ENCODE measurements at regions not wholly inside any gene's neighbourhood (a gene's known extent, or its start where the extent isn't known, plus 50 kb on each side); places are given as distances from the start of the nearest gene placed in this dataset.
"Not testable (repeated sequence)": the region's sequence is repeated elsewhere in the genome, so short reads cannot be mapped to it uniquely, and the experiment has no call there.

DNA sequence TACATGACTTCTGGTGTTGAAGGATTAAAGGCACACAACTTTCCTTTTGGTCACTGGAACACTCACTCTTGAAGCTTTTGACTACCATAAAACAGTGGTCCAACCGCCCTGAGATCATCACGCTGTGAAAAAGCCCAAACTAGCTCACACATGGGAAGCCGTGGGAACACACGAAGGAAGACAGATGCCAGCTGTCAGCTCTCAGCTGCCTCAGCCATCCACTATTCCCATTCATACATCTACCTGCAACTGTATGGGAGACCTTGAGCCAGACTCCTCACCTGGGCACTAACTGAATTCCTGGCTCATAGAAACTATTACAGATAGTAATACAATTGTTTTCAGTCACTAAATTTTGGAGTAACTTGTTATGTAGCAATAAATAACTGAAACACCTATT, 246.1 kb downstream of the MSX2 start:
- Histone ChIP-seq H3K4me1 (ENCODE audit: control insufficient read depth in 2 of 2, insufficient read depth in 2 of 2, low read length in 2 of 2) (no peaks in the 10 kb centered on the region), H3K9me3 (ENCODE audit: control insufficient read depth in 2 of 2, low read length in 2 of 2) (peaks cover 0 to 3% of the 10 kb centered on the region in 2 donors), H3K9ac (ENCODE audit: low read depth in 1 of 2, low read length in 2 of 2) (no peak overlapping the region), H3K27ac (ENCODE audit: low read depth in 2 of 2, low read length in 2 of 2) (no peak overlapping the region), H3K4me3 (ENCODE audit: low read length in 2 of 2) (no peak overlapping the region), H3K36me3 (ENCODE audit: control insufficient read depth in 2 of 2, insufficient read depth in 2 of 2, low read length in 2 of 2) (no peaks in the 10 kb centered on the region), H3K27me3 (ENCODE audit: control insufficient read depth in 2 of 2, insufficient read depth in 2 of 2, low read length in 2 of 2) (no peaks in the 10 kb centered on the region)

DNA sequence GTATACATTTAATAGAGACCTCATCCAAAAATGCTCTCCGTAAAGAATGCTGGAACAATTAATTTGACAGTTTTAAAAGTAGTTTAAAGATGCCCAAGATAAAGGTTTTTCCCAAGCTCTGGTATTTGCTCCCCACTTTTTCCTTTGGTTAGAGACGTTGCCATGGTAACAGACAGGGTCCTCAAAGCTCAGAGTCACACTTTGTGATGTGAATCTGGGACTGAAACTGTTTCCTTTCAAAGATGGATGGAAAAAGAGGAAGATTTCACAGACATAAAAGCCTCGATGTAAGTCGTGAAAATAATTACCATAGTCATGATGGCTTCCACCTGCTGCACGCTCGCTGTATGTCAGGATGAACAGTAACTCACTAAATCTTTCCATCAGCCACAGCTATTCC, 229.5 kb downstream of the MSX2 start:
- peaks cover 0 to 4% of the 10 kb centered on the region in 2 donors for H3K27me3 ChIP-seq (ENCODE audit: control insufficient read depth in 2 of 2, insufficient read depth in 2 of 2, low read length in 2 of 2)
- H3K36me3 ChIP-seq (ENCODE audit: control insufficient read depth in 2 of 2, insufficient read depth in 2 of 2, low read length in 2 of 2): no peaks in the 10 kb centered on the region
- H3K4me1 ChIP-seq (ENCODE audit: control insufficient read depth in 2 of 2, insufficient read depth in 2 of 2, low read length in 2 of 2): no peaks in the 10 kb centered on the region
- no peak overlapping the region for H3K4me3 ChIP-seq (ENCODE audit: low read length in 2 of 2)
- H3K27ac ChIP-seq (ENCODE audit: low read depth in 2 of 2, low read length in 2 of 2): no peak overlapping the region
- H3K9ac ChIP-seq (ENCODE audit: low read depth in 1 of 2, low read length in 2 of 2): no peak overlapping the region
- no peaks in the 10 kb centered on the region for H3K9me3 ChIP-seq (ENCODE audit: control insufficient read depth in 2 of 2, low read length in 2 of 2)

DNA sequence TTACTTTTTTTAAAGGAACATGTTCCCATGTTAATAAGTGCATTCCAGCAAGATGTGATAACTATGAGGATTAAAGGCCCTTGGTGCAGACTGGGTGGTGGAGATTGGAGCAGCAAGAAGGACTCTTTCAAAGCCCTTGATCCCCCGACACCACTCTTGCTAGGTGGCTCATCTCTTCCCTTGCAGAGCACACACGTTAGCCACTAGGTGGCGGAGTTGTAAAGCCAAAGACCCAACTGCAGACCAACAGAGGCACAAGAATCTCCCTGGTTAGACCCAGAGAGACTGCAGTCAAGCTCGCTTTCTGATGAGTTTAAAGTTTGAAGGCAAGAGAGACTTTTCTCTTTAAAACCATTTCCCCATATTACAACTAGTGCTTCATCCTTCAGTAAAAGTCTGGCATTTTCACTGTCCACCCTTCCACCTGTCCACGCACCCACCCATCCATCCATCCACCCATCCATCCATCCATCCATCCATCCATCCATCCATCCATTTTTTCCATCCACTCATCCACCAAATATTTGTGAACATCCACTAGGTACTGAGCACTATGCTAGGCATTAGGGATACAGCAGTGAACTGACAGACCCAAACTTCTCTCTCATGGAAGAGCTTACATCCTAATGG, 226.9 kb downstream of the MSX2 start:
- H3K9me3 ChIP-seq (ENCODE audit: control insufficient read depth in 2 of 2, low read length in 2 of 2): no peaks in the 10 kb centered on the region
- H3K27me3 ChIP-seq (ENCODE audit: control insufficient read depth in 2 of 2, insufficient read depth in 2 of 2, low read length in 2 of 2): peaks cover 0 to 4% of the 10 kb centered on the region in 2 donors
- no peaks in the 10 kb centered on the region for H3K4me1 ChIP-seq (ENCODE audit: control insufficient read depth in 2 of 2, insufficient read depth in 2 of 2, low read length in 2 of 2)
- H3K4me3 ChIP-seq (ENCODE audit: low read length in 2 of 2): no peak overlapping the region
- no peaks in the 10 kb centered on the region for H3K36me3 ChIP-seq (ENCODE audit: control insufficient read depth in 2 of 2, insufficient read depth in 2 of 2, low read length in 2 of 2)
- no peak overlapping the region for H3K9ac ChIP-seq (ENCODE audit: low read depth in 1 of 2, low read length in 2 of 2)
- H3K27ac ChIP-seq (ENCODE audit: low read depth in 2 of 2, low read length in 2 of 2): no peak overlapping the region

DNA sequence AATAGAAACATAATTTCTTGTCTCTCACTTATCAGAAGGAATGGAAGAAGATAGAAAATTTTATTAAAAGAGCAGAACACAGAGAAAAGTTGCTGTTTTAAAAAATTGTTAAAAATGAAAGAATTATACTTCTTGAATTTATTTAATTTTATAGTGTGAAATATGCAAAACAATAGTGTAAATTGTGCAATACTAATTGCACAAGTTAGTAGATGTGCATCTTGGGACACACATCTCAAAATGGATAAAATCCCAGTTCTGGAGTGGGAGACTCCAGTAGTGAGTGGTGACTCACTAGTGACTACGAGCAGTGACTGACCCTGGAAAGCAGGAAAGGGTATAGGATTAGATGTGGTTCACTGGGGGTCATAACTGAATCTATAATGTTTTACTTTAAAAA, 223.2 kb downstream of the MSX2 start:
- Histone ChIP-seq H3K4me1 (ENCODE audit: control insufficient read depth in 2 of 2, insufficient read depth in 2 of 2, low read length in 2 of 2) (no peaks in the 10 kb centered on the region), H3K27me3 (ENCODE audit: control insufficient read depth in 2 of 2, insufficient read depth in 2 of 2, low read length in 2 of 2) (no peaks in the 10 kb centered on the region), H3K9ac (ENCODE audit: low read depth in 1 of 2, low read length in 2 of 2) (no peak overlapping the region)

DNA sequence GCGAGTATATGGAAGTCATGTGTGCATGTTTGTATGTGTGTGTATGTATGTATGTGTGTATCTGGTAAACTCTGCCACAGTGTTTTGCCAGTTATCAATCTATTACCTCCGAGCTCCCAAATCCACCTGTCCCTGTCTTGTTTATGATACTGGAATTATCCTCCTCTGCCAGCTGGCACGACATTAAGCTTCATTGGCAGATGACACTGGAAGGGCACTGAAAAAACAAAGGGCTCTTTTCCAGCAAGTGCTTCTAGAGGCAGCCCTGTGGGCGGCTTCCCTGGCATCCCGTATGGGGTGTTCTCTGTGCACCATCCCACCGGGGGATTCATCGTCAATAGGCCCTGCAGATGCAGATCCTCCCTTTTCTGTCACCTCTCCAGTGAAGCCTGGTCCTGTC, 221.5 kb downstream of the MSX2 start:
- no peaks in the 10 kb centered on the region for H3K36me3 ChIP-seq (ENCODE audit: control insufficient read depth in 2 of 2, insufficient read depth in 2 of 2, low read length in 2 of 2)
- H3K27me3 ChIP-seq (ENCODE audit: control insufficient read depth in 2 of 2, insufficient read depth in 2 of 2, low read length in 2 of 2): peaks cover 0 to 5% of the 10 kb centered on the region in 2 donors
- H3K4me3 ChIP-seq (ENCODE audit: low read length in 2 of 2): no peak overlapping the region
- H3K27ac ChIP-seq (ENCODE audit: low read depth in 2 of 2, low read length in 2 of 2): no peak overlapping the region
- H3K4me1 ChIP-seq (ENCODE audit: control insufficient read depth in 2 of 2, insufficient read depth in 2 of 2, low read length in 2 of 2): no peaks in the 10 kb centered on the region
- no peaks in the 10 kb centered on the region for H3K9me3 ChIP-seq (ENCODE audit: control insufficient read depth in 2 of 2, low read length in 2 of 2)
- no peak overlapping the region for H3K9ac ChIP-seq (ENCODE audit: low read depth in 1 of 2, low read length in 2 of 2)

More for the DNA sequence above, 223.2 kb downstream of the MSX2 start:
- no peak overlapping the region for H3K27ac ChIP-seq (ENCODE audit: low read depth in 2 of 2, low read length in 2 of 2)
- H3K9me3 ChIP-seq (ENCODE audit: control insufficient read depth in 2 of 2, low read length in 2 of 2): no peaks in the 10 kb centered on the region
- no peaks in the 10 kb centered on the region for H3K36me3 ChIP-seq (ENCODE audit: control insufficient read depth in 2 of 2, insufficient read depth in 2 of 2, low read length in 2 of 2)
- H3K4me3 ChIP-seq (ENCODE audit: low read length in 2 of 2): no peak overlapping the region

DNA sequence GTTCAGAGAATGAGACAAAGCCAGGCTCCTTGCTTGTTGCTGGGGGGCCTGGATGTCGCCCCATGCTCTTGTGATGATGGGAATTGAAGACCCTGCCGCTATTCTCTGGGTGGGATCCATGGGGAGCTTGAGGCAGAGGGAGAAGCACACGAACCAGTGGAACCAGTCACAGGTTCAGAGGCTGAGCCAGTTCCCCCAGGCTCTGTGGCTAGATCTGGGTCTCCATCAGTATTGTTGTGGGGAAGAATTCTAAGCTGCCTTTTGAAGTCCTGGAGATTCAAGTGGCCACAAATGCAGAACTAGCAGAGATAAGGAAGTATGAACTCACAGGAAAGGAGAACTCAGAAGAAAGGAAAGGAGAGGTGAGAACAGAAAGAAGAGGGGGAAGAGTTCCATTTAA, 219.4 kb downstream of the MSX2 start:
- Histone ChIP-seq H3K4me3 (ENCODE audit: low read length in 2 of 2) (no peak overlapping the region), H3K9ac (ENCODE audit: low read depth in 1 of 2, low read length in 2 of 2) (no peak overlapping the region), H3K36me3 (ENCODE audit: control insufficient read depth in 2 of 2, insufficient read depth in 2 of 2, low read length in 2 of 2) (no peaks in the 10 kb centered on the region), H3K4me1 (ENCODE audit: control insufficient read depth in 2 of 2, insufficient read depth in 2 of 2, low read length in 2 of 2) (no peaks in the 10 kb centered on the region), H3K9me3 (ENCODE audit: control insufficient read depth in 2 of 2, low read length in 2 of 2) (no peaks in the 10 kb centered on the region), H3K27me3 (ENCODE audit: control insufficient read depth in 2 of 2, insufficient read depth in 2 of 2, low read length in 2 of 2) (peaks cover 0 to 5% of the 10 kb centered on the region in 2 donors), H3K27ac (ENCODE audit: low read depth in 2 of 2, low read length in 2 of 2) (no peak overlapping the region)

DNA sequence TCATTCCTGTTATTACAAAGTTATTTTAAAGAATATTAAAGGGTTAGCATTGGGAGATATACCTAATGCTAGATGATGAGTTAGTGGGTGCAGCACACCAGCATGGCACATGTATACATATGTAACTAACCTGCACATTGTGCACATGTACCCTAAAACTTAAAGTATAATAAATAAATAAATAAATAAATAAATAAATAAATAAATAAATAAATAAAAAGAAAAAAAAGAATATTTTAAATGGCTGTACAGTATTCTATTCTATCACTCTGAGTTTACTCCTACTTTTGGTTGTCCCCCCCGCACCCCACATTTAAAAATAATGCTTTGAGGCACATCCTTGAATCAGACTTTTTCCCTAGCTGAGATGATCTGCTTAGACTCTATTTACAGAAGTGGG, 218.6 kb downstream of the MSX2 start:
- not testable (repeated sequence) for H3K4me1 ChIP-seq (ENCODE audit: control insufficient read depth in 2 of 2, insufficient read depth in 2 of 2, low read length in 2 of 2); H3K9ac ChIP-seq (ENCODE audit: low read depth in 1 of 2, low read length in 2 of 2); H3K27me3 ChIP-seq (ENCODE audit: control insufficient read depth in 2 of 2, insufficient read depth in 2 of 2, low read length in 2 of 2); H3K36me3 ChIP-seq (ENCODE audit: control insufficient read depth in 2 of 2, insufficient read depth in 2 of 2, low read length in 2 of 2); H3K4me3 ChIP-seq (ENCODE audit: low read length in 2 of 2); H3K9me3 ChIP-seq (ENCODE audit: control insufficient read depth in 2 of 2, low read length in 2 of 2); H3K27ac ChIP-seq (ENCODE audit: low read depth in 2 of 2, low read length in 2 of 2)

DNA sequence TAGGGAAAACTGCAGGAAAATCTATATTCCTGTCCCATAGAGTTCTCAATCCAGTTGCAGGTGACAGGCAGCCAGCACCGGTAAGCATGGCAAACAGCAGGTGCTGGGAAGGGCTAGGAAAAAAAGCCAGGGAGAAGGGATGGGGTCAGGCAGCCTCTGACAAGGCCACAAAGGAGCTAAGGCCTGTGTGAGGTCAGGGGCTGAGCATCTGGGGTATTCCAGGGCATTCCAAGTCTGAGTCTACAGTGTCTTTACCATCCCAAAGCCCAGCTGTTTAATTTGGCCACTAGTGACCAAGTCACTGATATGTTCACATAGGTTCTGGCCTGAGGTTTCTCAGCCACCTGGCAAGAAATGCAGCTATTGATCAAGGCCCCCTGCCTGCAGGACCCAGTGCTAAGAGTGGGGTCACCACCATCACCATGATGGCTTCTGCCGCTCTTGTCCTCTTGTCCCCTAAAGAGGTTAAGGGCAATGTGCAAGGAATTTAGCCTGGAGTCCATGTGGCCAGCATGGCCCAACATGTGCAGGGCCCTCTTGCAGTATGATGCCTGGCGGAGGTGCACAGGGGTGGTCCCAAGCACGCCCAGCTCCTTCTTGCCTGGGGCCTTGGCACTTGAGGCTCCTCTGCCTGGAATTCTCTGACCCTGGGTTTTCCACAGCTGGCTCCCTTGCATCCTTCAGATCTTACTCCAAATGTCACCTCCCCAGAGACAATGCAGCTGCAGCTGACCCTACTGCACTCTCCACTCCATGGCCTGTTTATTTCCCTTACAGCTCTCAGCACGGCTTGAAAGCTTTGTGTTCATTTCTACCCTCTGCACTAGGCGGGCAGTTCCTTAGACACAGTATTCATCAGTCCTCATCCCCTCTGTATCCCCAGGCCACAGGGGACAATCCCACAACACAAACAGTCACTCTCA, 213.1 kb downstream of the MSX2 start:
- Histone ChIP-seq H3K36me3 (ENCODE audit: control insufficient read depth in 2 of 2, insufficient read depth in 2 of 2, low read length in 2 of 2) (no peaks in the 10 kb centered on the region), H3K4me3 (ENCODE audit: low read length in 2 of 2) (no peak overlapping the region), H3K9me3 (ENCODE audit: control insufficient read depth in 2 of 2, low read length in 2 of 2) (no peaks in the 10 kb centered on the region), H3K9ac (ENCODE audit: low read depth in 1 of 2, low read length in 2 of 2) (no peak overlapping the region), H3K27me3 (ENCODE audit: control insufficient read depth in 2 of 2, insufficient read depth in 2 of 2, low read length in 2 of 2) (peaks cover 0 to 5% of the 10 kb centered on the region in 2 donors), H3K27ac (ENCODE audit: low read depth in 2 of 2, low read length in 2 of 2) (no peak overlapping the region), H3K4me1 (ENCODE audit: control insufficient read depth in 2 of 2, insufficient read depth in 2 of 2, low read length in 2 of 2) (no peaks in the 10 kb centered on the region)

DNA sequence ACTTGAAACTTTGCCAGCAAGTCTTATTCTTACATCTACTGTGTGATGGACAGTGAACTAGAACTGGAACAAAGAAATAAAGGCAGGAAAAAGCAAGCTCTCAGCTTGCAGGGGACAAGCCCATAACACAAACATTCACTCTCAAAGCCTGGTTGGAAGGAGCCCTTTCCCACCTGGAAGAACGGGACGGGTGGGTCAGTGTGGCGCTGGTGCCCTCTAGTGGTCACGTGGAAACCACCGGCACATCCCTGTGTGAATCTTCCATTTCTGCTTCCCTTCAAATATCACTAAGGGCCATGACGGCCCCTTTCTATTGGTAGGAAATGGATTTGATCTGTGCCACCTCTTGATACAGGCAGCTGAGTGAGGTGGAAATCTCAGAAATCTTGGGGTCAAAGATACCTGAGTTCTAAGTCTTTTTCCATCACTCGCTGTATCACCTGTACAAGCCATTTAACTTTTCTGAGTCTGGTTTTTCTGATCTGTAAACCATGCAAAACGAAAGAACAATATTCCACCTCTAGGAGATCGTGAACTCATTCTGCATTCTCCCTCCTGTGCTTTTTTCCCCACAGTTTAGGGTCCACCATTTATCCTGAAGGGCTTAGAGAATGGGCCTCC, 211.6 kb downstream of the MSX2 start:
- H3K9me3 ChIP-seq (ENCODE audit: control insufficient read depth in 2 of 2, low read length in 2 of 2): no peaks in the 10 kb centered on the region
- H3K36me3 ChIP-seq (ENCODE audit: control insufficient read depth in 2 of 2, insufficient read depth in 2 of 2, low read length in 2 of 2): no peaks in the 10 kb centered on the region
- no peak overlapping the region for H3K9ac ChIP-seq (ENCODE audit: low read depth in 1 of 2, low read length in 2 of 2)
- no peak overlapping the region for H3K4me3 ChIP-seq (ENCODE audit: low read length in 2 of 2)
- H3K4me1 ChIP-seq (ENCODE audit: control insufficient read depth in 2 of 2, insufficient read depth in 2 of 2, low read length in 2 of 2): no peaks in the 10 kb centered on the region
- no peak overlapping the region for H3K27ac ChIP-seq (ENCODE audit: low read depth in 2 of 2, low read length in 2 of 2)
- no peaks in the 10 kb centered on the region for H3K27me3 ChIP-seq (ENCODE audit: control insufficient read depth in 2 of 2, insufficient read depth in 2 of 2, low read length in 2 of 2)

DNA sequence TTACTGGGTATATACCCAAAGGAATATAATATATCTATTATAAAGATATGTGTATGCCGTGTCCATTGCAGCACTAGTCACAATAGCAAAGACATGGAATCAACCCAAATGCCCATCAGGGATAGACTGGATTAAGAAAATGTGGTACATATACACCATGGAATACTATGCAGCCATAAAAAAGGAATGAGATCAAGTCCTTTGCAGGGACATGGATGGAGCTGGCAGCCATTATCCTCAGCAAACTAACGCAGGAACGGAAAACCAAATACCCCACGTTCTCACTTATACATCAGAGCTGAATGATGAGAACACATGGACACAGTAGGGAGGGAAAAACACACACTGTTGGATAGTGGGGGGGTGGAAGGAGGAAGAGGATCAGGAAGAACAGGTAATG, 206.7 kb downstream of the MSX2 start:
- H3K27ac ChIP-seq (ENCODE audit: low read depth in 2 of 2, low read length in 2 of 2); H3K9me3 ChIP-seq (ENCODE audit: control insufficient read depth in 2 of 2, low read length in 2 of 2); H3K36me3 ChIP-seq (ENCODE audit: control insufficient read depth in 2 of 2, insufficient read depth in 2 of 2, low read length in 2 of 2); H3K9ac ChIP-seq (ENCODE audit: low read depth in 1 of 2, low read length in 2 of 2); H3K27me3 ChIP-seq (ENCODE audit: control insufficient read depth in 2 of 2, insufficient read depth in 2 of 2, low read length in 2 of 2); H3K4me3 ChIP-seq (ENCODE audit: low read length in 2 of 2); H3K4me1 ChIP-seq (ENCODE audit: control insufficient read depth in 2 of 2, insufficient read depth in 2 of 2, low read length in 2 of 2): not testable (repeated sequence)
